Body of pancreas (tissue), 4 donors: ENCODE measurements at regions not wholly inside any gene's neighbourhood (a gene's known extent, or its start where the extent isn't known, plus 50 kb on each side); places are given as distances from the start of the nearest gene placed in this dataset.

Experiments used
- ATAC-seq: fragments of 150-250 bp; one replicate; pipeline ENCODE4 v1.9.1; 2016
- DNase-seq, 4 donors: peaks; one replicate each; pipeline ENCODE4 v3.0.0-alpha.2; 2019
- H3K27ac ChIP-seq, 4 donors: fragments of 200-600 bp; sonication (generic); 1 replicate in 3 of 4; 2 replicates in 1 of 4; pipeline versions ENCODE4 v1.5.1 to v1.6.1; 2016 to 2019; ENCODE audit warnings: mild to moderate bottlenecking in 1 of 4, mixed read lengths in 1 of 4, moderate library complexity in 1 of 4
- H3K27me3 ChIP-seq, 2 donors: fragments of 200-600 bp; sonication (generic); one replicate each; pipeline ENCODE4 v1.6.0; 2016; ENCODE audit warnings: mild to moderate bottlenecking in 1 of 2
- H3K36me3 ChIP-seq, 2 donors: fragments of 200-600 bp; sonication (generic); replicated peaks in 1 of 2; 2 replicates each; pipeline ENCODE4 v1.5.1; 2016; ENCODE audit warnings: low read depth in 2 of 2; ENCODE audit not compliant: insufficient read depth in 1 of 2
- H3K4me1 ChIP-seq: fragments of 200-600 bp; sonication (generic); one replicate; pipeline ENCODE4 v1.6.0; 2016
- H3K4me3 ChIP-seq, 2 donors: fragments of 200-600 bp; sonication (generic); 1 replicate in 1 of 2; 2 replicates in 1 of 2; pipeline ENCODE4 v1.5.1; 2016 to 2019
- H3K9me3 ChIP-seq, 3 donors: fragments of 200-600 bp; sonication (generic); 1 replicate in 2 of 3; 2 replicates in 1 of 3; pipeline ENCODE4 v1.5.1; 2016
- CTCF ChIP-seq, 7 experiments: fragments of 450-650 bp in 4 of 7; fragments of 200-600 bp in 3 of 7; sonication (generic) in 3 of 7; IDR thresholded peaks; one replicate each; pipeline ENCODE4 v1.5.1; 2016 to 2019; ENCODE audit warnings: antibody characterized with exemption in 7 of 7
- POLR2A ChIP-seq, 3 donors: fragments of 450-650 bp; IDR thresholded peaks; one replicate each; pipeline ENCODE4 v1.6.1; 2016; ENCODE audit warnings: antibody characterized with exemption in 3 of 3, mild to moderate bottlenecking in 2 of 3
- whole genome bisulfite sequencing, 2 donors: methylation state at CpG; one replicate each; pipeline ENCODE4 v1.1.5; 2017; 5-methylcytosine and 5-hydroxymethylcytosine counted together
- intact Hi-C: fragments of 100-400 bp; cut with DNase I; formaldehyde crosslinking; loops from one replicate; pipeline ENCODE4 v1.15.1; 2023

DNA sequence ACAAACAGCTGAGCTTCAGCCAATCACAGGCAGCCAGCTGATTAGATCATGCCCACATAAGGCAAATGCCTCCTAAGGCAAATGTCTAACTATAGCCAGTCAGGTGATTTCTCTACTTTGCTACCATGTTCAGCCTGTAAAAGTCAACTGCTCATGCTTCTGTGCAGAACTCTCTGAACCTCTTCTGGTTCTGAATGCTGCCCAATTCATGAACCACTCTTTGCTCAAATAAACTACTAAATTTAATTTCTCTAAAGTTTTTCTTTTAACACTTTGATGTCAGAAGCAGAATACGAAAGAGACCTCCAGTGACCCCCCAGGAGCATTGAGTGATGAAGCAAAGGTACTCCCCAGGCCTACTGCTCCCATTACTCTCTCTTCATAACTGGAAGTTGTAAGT, 240.7 kb upstream of the IPO5 start:
- no peak for DNase-seq
- intact Hi-C loops, result no loop called here
- ATAC-seq, result no peak
- no peaks in the 10 kb centered on the region for H3K27me3 ChIP-seq
- TF ChIP-seq POLR2A (IDR thresholded peaks at IDR 0.05) (no peak), CTCF (IDR thresholded peaks at IDR 0.05) (no peak)
- 57 to 87% methylated on average over 1 of the region's 1 CpG for WGBS, 2 donors
- H3K9me3 ChIP-seq, result no peaks in the 10 kb centered on the region
- no peaks in the 10 kb centered on the region for H3K4me1 ChIP-seq
- H3K4me3 ChIP-seq, result no peak overlapping the region
- H3K27ac ChIP-seq, result no peak overlapping the region
- no peaks in the 10 kb centered on the region for H3K36me3 ChIP-seq

DNA sequence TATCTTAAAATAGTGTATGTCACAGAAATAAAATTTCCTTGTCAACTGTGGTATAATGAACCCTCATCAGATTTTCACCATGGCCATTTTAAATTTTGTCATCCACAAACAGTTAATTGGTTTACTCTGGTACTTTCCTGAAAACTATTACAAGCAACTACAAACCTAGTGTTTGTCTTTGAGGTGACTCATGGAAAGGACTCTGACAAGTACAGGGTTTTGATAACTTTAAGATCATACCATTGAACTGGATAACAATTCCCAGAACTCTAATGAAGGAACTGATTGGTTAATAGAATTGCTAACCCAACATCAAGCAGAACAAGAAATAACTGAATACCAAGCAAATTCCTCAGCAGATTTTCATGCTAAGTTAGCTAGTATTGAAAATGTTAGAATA, 237.7 kb upstream of the IPO5 start:
- ATAC-seq (no peak), DNase-seq (no peak)
- H3K9me3 ChIP-seq, result no peaks in the 10 kb centered on the region
- no peaks in the 10 kb centered on the region for H3K27me3 ChIP-seq
- no peak overlapping the region for H3K27ac ChIP-seq
- H3K36me3 ChIP-seq, result no peaks in the 10 kb centered on the region
- intact Hi-C loops, result no loop called here
- TF ChIP-seq CTCF (IDR thresholded peaks at IDR 0.05) (no peak), POLR2A (IDR thresholded peaks at IDR 0.05) (no peak)
- no peak overlapping the region for H3K4me3 ChIP-seq
- no peaks in the 10 kb centered on the region for H3K4me1 ChIP-seq

DNA sequence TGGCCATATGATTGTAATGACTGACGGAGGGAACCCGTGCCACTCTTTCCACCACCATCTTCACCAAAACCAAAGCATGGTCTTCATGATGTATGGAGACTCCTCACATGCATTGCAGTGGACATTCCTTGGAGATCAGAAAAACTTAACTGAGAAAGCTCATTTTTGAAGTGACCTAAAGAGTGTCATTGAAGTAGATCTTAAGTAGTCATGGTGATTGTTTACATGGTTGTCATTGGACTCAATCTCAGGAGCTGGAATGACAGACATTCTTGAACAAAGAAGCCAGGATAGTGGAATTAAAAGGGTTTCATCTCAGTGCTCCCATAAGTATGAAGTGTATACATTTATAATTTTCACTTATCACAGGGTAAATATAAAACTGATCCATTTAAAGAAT, 236.7 kb upstream of the IPO5 start:
- Histone ChIP-seq H3K4me1 (no peaks in the 10 kb centered on the region), H3K4me3 (no peak overlapping the region), H3K36me3 (no peaks in the 10 kb centered on the region), H3K27me3 (no peaks in the 10 kb centered on the region), H3K27ac (no peak overlapping the region), H3K9me3 (no peaks in the 10 kb centered on the region)
- ATAC-seq (no peak), DNase-seq (no peak)
- no peak for TF ChIP-seq POLR2A (IDR thresholded peaks at IDR 0.05)
- TF ChIP-seq CTCF (IDR thresholded peaks at IDR 0.05), result no peak
- 27 to 93% methylated on average over 2 of the region's 2 CpGs for WGBS, 2 donors
- intact Hi-C loops, result no loop called here

DNA sequence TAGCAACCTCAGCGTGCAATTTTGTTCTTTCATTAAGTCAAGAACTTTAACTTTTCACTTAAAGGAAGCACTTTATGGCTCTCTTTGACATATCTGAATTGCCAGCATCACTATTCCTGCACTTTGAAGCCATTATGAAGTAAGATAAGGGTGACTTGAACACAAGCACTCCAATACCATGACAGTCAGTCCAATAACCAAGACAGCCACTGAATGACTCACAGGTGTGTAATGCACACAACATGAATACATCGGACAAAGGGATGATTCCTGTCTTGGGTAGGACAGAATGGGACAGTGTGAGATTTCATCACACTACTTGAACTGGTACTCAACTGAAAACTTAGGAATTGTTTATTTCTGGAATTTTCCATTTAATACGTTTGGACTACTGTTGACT, 233.7 kb upstream of the IPO5 start:
- H3K4me1 ChIP-seq, result peaks cover 3% of the 10 kb centered on the region
- WGBS, 2 donors, result 84 to 88% methylated on average over 3 of the region's 3 CpGs
- TF ChIP-seq CTCF (IDR thresholded peaks at IDR 0.05) (no peak), POLR2A (IDR thresholded peaks at IDR 0.05) (no peak)
- ATAC-seq, result no peak
- no peaks in the 10 kb centered on the region for H3K27me3 ChIP-seq
- intact Hi-C loops, result no loop called here
- no peaks in the 10 kb centered on the region for H3K36me3 ChIP-seq
- DNase-seq, result no peak
- no peaks in the 10 kb centered on the region for H3K9me3 ChIP-seq
- H3K4me3 ChIP-seq, result no peak overlapping the region
- no peak overlapping the region for H3K27ac ChIP-seq

DNA sequence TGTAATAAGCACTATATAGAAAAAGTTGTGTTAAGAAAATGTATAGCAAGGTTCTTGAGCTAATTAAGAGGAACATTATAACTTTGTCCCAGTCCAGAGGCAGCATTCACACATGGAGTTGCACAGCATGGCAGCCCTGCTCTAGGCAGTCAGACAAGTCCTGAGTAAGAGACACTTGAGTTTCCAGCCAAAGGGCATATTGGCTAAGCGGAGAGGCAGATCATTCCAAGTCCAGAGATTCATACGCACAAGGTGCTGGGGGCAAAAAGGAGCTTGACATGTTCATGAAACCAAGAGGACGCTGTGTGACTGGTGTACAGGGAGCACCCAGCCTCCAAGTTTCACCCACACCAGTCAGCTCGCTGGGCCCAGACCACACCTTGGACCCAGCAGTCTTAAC, 232.6 kb upstream of the IPO5 start:
- H3K4me3 ChIP-seq, result no peak overlapping the region
- no peak for TF ChIP-seq POLR2A (IDR thresholded peaks at IDR 0.05)
- TF ChIP-seq CTCF (IDR thresholded peaks at IDR 0.05), result no peak
- intact Hi-C loops, result no loop called here
- no peaks in the 10 kb centered on the region for H3K9me3 ChIP-seq
- DNase-seq (no peak), ATAC-seq (no peak)
- peaks cover 3% of the 10 kb centered on the region for H3K4me1 ChIP-seq
- no peaks in the 10 kb centered on the region for H3K36me3 ChIP-seq
- H3K27ac ChIP-seq, result no peak overlapping the region
- WGBS, 2 donors, result 86 to 92% methylated on average over 4 of the region's 4 CpGs
- no peaks in the 10 kb centered on the region for H3K27me3 ChIP-seq
